ENCODE measurements at regions not wholly inside any gene's neighbourhood (a gene's known extent, or its start where the extent isn't known, plus 50 kb on each side); places are given as distances from the start of the nearest gene placed in this dataset.

- no peak overlapping the region for H3K4me3 ChIP-seq
- H3K27ac ChIP-seq, result no peak overlapping the region
- no peak overlapping the region for H3K4me2 ChIP-seq
- ChIA-PET CTCF (no interaction called here), POLR2A (no interaction called here)
- peak; percentile 28 for FAIRE-seq
- no peaks in the 10 kb centered on the region for H3K4me1 ChIP-seq
- TF ChIP-seq EP300 (IDR thresholded peaks at IDR 0.05) (no peak), NFE2L2 (conservative IDR thresholded peaks at IDR 0.05; ENCODE audit: low read length) (no peak), HES2 (IDR thresholded peaks at IDR 0.05) (no peak), RFX5 (IDR thresholded peaks at IDR 0.05) (no peak), RNF2 (IDR thresholded peaks at IDR 0.05; ENCODE audit: borderline replicate concordance, low read depth) (no peak), MAZ (IDR thresholded peaks at IDR 0.05; ENCODE audit: borderline replicate concordance, low read depth, low read length) (no peak), ZSCAN20 (CRISPR knock-in tag; IDR thresholded peaks at IDR 0.05) (no peak), ZNF302 (CRISPR knock-in tag; IDR thresholded peaks at IDR 0.05) (no peak), ZC3H11A (IDR thresholded peaks at IDR 0.05) (no peak), SREBF2 (IDR thresholded peaks at IDR 0.05) (no peak), CBX2 (IDR thresholded peaks at IDR 0.05; ENCODE audit: borderline replicate concordance, low read depth) (no peak)
- DNase-seq (ENCODE audit: low read depth in 1 of 2, low spot score in 1 of 2), result no peak
- no peak for ATAC-seq
- no peaks in the 10 kb centered on the region for H3K9me3 ChIP-seq
- WGBS (ENCODE audit: missing lambda C conversion rate), result 10% methylated on average over 4 of the region's 4 CpGs
Observed at GRCh38 chr5:87784879-87785495, 372.3 kb upstream of the CCNH start.

- CTCF ChIA-PET, result interaction anchor here (4.6 kb wide), 1 partner anchor 942 kb away, joined by 76 read pairs; no protein-coding TSS in a partner anchor
- DNase-seq (ENCODE audit: low read depth in 1 of 2, low spot score in 1 of 2), result no peak
- 22% methylated on average over 1 of the region's 1 CpG for WGBS (ENCODE audit: missing lambda C conversion rate)
- Histone ChIP-seq H3K4me1 (no peaks in the 10 kb centered on the region), H3K4me2 (no peak overlapping the region), H3K9me3 (no peaks in the 10 kb centered on the region), H3K27ac (no peak overlapping the region), H3K4me3 (no peak overlapping the region)
- POLR2A ChIA-PET, result no interaction called here
- no peak for ATAC-seq
- TF ChIP-seq HOXB5 (CRISPR knock-in tag; IDR thresholded peaks at IDR 0.05) (no peak), EP300 (IDR thresholded peaks at IDR 0.05) (no peak), MAFK (IDR thresholded peaks at IDR 0.05; ENCODE audit: partially characterized antibody) (no peak), CHD2 (IDR thresholded peaks at IDR 0.05; ENCODE audit: low read length, partially characterized antibody) (no peak), HDAC2 (IDR thresholded peaks at IDR 0.05) (no peak), HOXB13 (CRISPR knock-in tag; IDR thresholded peaks at IDR 0.05; ENCODE audit: low read depth) (no peak), RNF2 (IDR thresholded peaks at IDR 0.05; ENCODE audit: borderline replicate concordance, low read depth) (no peak), PHF8 (IDR thresholded peaks at IDR 0.05; ENCODE audit: borderline replicate concordance, low read depth) (no peak), NPAS2 (CRISPR knock-in tag; IDR thresholded peaks at IDR 0.05; ENCODE audit: borderline replicate concordance) (no peak), HEYL (CRISPR knock-in tag; IDR thresholded peaks at IDR 0.05) (no peak), ZNF302 (CRISPR knock-in tag; IDR thresholded peaks at IDR 0.05) (no peak), KDM5A (IDR thresholded peaks at IDR 0.05) (no peak)
- no peak for FAIRE-seq
Observed at GRCh38 chr5:87784311-87784710, 371.6 kb upstream of the CCNH start.

- 5% methylated on average over 3 of the region's 3 CpGs for WGBS (ENCODE audit: missing lambda C conversion rate)
- DNase-seq (ENCODE audit: low read depth in 1 of 2, low spot score in 1 of 2), result no peak
- ChIA-PET CTCF (interaction anchor here (0.9 to 5.3 kb wide), 6 partner anchors 14 to 943 kb away, joined by 3 to 76 read pairs (median 14); no protein-coding TSS in a partner anchor), POLR2A (no interaction called here)
- H3K27ac ChIP-seq, result no peak overlapping the region
- no peak for FAIRE-seq
- H3K4me1 ChIP-seq, result no peaks in the 10 kb centered on the region
- H3K4me3 ChIP-seq, result no peak overlapping the region
- no peak overlapping the region for H3K4me2 ChIP-seq
- ATAC-seq, result no peak
- no peaks in the 10 kb centered on the region for H3K9me3 ChIP-seq
- TF ChIP-seq ZSCAN20 (CRISPR knock-in tag; IDR thresholded peaks at IDR 0.05) (no peak), JUN (IDR thresholded peaks at IDR 0.05) (no peak), TFCP2L1 (CRISPR knock-in tag; IDR thresholded peaks at IDR 0.05) (no peak), RAD21 (conservative IDR thresholded peaks at IDR 0.05 in 1 of 2, IDR thresholded peaks at IDR 0.05 in 1 of 2) (no peak), TP53 (CRISPR knock-in tag; IDR thresholded peaks at IDR 0.05) (no peak), ESRRA (IDR thresholded peaks at IDR 0.05; ENCODE audit: borderline replicate concordance, low read length) (no peak), EHMT2 (IDR thresholded peaks at IDR 0.05; ENCODE audit: low read depth) (no peak), ATOH8 (CRISPR knock-in tag; IDR thresholded peaks at IDR 0.05; ENCODE audit: low read depth) (no peak), HOXB13 (CRISPR knock-in tag; IDR thresholded peaks at IDR 0.05; ENCODE audit: low read depth) (no peak), RFX5 (IDR thresholded peaks at IDR 0.05) (no peak), GATA3 (IDR thresholded peaks at IDR 0.05; ENCODE audit: borderline replicate concordance) (no peak), HEYL (CRISPR knock-in tag; IDR thresholded peaks at IDR 0.05) (no peak), BHLHE40 (IDR thresholded peaks at IDR 0.05; ENCODE audit: low read depth, low read length) (no peak), CBX2 (IDR thresholded peaks at IDR 0.05; ENCODE audit: borderline replicate concordance, low read depth) (no peak), SREBF2 (IDR thresholded peaks at IDR 0.05) (no peak), FOSL2 (IDR thresholded peaks at IDR 0.05) (no peak), FOSL2 (CRISPR knock-in tag; IDR thresholded peaks at IDR 0.05) (no peak), E2F6 (IDR thresholded peaks at IDR 0.05; ENCODE audit: borderline replicate concordance, low read depth) (no peak)
Observed at GRCh38 chr5:87782916-87783315, 370.2 kb upstream of the CCNH start.
